ENCODE measurements at regions not wholly inside any gene's neighbourhood (a gene's known extent, or its start where the extent isn't known, plus 50 kb on each side); places are given as distances from the start of the nearest gene placed in this dataset.

- no peak for DNase-seq
Measured at GRCh38 chr2:215684448-215685237, 248.8 kb upstream of the FN1 start.

DNA sequence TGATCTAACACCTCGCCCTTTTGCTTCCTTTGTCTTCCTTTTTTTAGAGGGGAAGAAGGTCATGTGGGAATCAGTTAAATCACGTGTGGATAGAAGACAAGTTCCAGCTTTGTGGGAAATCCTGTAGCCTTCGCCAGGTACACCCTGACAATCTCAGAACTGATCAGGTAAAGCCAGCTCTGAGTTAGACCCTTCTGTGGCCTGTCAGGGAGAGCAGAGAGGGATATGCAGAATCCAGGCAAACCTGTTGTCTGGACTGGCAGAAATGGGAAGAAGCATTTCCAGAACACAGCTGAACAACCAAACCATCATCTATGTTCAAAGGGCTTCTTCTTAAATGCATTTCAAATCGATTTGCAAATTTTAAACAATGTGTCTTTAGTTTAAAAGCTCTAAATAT is 247.4 kb upstream of the FN1 start:
- DNase-seq: no peak

GRCh38 chr2:215681799-215682596 is 246.1 kb upstream of the FN1 start:
- no peak for DNase-seq

DNA sequence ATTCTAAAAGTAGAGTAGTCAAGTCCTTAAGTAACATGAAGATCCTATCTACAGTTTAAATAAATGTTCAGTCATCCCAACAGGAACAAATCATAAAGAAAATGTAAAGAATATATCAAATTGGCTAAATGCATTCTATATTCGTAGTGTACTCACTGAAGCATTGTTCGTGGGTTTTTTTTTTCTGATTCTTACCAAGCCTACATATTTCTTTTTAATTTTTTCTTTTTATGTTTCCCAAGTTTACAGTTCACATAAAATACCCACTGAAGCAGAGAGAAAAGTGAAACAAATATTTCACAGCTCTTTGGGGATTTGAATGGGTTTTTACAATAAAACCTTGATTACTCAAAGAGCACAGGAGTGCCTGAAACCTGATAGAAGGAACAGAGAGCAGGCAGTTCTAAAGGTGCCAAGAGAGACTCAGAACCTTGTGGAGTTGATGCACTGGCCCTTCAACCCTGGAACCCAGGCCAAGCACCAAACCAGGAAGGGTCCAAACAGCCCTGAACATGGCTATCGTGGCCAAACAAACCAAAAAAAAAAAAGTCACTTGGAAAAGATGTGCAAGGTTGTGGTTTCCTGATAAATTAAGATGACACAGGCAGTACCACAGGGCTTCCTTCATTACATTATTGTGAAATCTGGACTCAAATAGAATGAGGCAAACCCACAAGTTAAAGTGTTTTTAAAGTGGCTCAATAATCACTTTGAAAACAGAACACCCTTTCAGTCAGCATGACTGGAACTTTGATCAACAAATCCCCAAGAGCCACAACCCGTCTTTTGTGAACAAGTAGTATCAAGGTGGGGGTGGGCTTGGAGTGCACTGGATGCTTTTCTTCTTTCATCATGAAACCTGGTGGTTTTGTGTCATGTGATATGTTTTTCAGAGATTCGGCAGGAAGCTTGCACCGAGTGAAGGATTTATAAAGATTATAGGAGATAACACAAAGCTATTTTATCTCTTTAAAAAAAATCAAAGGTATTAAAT is 245.0 kb upstream of the FN1 start:
- peak; percentile 37 for DNase-seq

DNA sequence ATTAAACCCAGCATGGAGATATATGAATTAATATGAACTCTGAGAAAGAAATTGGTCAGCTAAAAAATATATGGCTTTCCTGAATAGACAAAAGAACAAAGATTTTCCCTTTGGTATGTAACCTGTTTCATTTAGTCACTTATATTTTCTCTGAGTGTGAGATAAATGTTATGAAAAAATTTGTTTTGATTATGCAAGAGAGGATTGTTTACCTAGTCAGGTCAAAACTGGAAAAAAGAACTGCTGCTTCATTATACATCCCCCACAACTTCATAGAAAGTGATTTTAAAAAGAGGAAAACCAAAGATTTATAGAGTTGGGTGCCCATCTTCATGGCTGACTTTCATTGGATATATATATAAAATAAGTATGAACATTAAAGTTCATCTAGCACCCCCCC is 242.2 kb upstream of the FN1 start:
- DNase-seq: no peak

GRCh38 chr2:215677481-215677880 is 241.6 kb upstream of the FN1 start:
- DNase-seq: no peak

DNA sequence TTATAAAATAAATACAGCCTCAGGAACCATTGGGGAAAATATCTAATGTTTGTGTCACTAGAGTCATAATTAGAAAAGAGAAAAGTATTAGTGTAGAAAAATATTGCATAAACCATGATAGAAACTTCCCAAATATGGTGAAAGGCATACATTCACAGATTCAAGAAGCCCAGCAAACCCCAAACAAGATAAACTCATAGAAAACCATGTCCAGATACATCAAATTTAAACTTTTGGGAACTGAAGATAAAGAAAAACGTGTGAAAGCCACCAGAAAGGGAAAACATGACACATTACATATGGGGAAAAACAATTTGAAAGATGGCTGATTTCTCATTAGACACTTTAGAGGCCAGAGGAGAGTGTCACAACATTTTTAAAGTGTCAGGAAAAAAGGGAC is 236.5 kb upstream of the FN1 start:
- DNase-seq: no peak

DNA sequence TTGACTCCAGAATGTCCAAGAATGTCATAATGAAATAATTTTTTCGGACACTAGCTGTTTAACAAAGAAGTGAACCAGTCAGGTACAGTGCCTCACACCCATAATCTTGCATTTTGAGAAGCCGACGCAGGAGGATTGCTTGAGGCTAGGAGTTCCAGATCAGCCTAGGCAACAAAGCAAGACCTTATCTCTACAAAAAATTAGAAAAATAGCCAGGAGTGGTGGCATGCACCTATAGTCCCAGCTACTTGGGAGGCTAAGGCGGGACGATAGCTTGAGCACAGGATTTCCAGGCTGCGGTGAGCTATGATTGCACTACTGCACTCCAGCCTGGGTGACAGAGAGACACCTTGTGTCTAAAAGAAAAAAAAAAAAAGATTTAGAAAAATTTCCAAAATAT is 235.8 kb upstream of the FN1 start:
- no peak for DNase-seq

DNA sequence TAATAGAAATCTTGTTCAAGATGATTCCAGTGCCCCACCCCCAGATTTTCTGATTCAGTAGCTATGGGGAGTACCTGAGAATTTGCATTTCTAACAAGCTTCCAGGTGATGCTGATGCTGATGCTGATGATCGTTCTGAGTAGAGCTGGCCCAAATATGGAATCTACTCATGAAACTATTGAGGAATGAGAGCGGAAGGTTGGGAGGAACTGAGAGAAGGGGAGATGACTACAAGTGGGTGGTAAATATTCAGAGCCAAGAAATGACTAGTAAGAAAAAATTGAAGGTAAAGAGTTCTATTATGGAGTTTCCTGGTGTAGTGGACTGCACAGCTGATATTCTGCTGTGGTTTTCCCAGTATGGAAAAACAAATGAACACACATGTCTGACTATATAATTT is 235.4 kb upstream of the FN1 start:
- DNase-seq: no peak

DNA sequence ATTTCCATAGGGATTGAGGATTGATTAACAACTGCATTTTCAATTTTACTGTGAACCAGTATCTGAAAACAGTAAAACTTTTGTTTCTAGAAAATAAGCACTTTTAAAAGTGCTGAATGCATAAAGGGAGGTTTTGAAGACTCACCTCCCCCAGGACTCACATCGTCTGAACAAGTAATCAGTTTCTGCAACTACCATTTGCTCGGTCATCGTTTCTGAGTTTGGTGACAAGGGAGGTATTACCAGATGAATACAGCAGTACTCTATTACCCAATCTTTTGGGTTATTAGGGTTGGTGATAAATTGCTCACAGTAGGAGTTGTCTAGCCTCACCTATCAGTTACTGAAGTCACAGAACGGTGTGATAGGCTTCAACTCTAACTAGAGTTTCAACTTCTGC is 234.5 kb upstream of the FN1 start:
- DNase-seq: no peak

DNA sequence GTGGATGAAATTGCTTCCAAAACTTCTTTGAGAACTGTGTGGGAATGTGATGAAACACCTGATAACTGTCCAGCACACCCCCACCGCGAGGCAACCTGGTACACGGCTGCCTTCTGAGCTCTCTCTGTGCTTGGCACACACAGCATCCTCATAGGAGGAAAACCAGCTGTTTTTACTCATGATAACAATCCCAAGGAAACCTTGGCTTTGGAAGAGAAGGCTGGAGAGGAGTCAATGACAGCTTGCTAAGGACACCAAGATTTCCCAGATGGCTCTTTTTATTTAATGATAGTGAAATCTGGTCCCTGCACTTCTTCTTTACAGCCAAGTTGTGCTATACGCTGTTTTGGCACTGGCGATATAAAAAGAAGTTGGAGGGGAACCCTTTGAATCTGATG is 232.5 kb upstream of the FN1 start:
- DNase-seq: no peak

- DNase-seq: no peak
Measured at GRCh38 chr2:215667585-215668377, 231.9 kb upstream of the FN1 start.

DNA sequence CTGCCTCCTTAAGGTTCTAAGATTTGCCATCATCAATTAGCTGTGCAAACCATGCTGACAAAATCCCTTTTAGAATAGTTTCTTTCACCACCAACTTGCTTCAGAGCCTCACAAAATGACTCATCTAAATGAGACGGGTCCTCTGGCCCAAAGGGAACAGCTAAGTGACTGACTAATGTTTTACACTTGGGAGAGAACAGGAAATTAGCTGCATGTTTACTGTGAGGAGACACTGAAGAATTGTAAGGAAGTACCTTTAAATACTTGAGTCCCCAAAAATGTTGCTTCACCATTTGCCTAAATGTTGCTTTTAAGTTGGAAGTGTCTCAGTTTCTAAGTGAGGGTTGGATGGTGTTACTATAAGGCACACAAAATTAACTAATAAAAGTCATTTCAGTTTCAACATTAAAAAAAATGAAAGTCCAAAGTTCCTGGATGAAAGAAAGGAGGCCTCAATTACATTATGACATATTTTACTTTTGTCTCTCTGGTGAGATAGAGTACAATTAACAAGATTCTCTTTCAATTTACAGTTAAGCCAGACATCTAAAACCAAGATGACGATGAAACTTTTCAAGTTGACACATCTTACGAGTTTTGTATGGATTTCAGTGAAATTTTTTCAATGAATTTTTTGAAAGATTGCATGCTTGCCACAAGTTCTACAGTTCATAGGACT is 229.1 kb upstream of the FN1 start:
- peak; percentile 13 for DNase-seq

- no peak for DNase-seq
Measured at GRCh38 chr2:215662715-215663114, 226.8 kb upstream of the FN1 start.

- no peak for DNase-seq
Measured at GRCh38 chr2:215660687-215661086, 224.8 kb upstream of the FN1 start.

DNA sequence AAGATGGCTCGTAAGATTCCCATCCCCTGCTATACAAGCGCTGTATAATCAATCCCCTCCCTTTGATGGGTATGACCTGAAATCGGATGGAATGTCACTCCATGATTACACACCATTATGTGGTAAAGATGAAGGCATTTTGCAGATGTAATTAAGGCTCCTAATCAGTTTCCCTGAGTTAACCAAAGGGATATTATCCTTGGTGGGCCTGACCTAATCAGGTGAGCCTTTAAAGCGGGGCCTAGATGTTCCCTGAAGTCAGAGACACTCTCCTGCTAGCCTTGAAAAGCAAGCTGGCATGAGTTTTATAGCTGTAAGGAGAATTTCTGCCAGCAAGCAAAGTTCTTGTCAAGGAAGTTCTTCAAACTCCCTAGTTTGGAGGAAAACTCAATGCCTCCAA is 223.8 kb upstream of the FN1 start:
- DNase-seq: no peak

- no peak for DNase-seq
Measured at GRCh38 chr2:215658635-215659305, 222.9 kb upstream of the FN1 start.

GRCh38 chr2:215657844-215658243 is 222.0 kb upstream of the FN1 start:
- DNase-seq: no peak

- DNase-seq: no peak
Measured at GRCh38 chr2:215654148-215654819, 218.4 kb upstream of the FN1 start.

DNA sequence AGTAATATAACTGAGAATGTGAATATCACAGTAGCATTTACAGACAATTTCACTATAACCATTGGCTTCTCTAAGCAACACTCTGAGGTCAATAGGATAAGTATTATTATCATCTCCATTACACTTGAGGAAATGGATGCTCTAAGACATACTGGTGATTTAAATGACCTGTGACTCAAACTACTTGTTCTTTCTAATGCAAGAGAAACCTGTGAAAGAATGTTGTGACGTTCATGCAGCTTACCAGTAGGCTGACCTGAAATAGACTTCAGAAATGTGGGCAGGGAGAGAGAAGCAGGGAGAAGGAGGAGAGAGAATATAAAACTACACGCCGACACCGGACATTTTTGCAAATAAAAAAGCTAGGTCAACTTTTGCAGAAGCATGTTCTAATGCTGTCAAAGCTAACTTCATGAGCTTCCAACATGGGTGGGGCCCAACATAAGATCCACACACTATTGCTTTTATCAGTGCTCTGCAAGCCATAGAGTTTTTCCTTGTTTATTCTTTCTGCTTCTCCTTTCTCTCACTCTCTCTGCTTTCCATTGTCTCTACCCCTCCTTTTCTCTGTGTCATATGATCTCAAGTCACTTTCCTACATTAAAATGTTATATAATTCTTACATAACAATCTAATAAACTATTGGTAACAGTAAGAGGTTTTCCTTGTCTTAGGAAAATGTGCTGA is 217.6 kb upstream of the FN1 start:
- DNase-seq: no peak
